HEK293T (cell line): ENCODE measurements at regions not wholly inside any gene's neighbourhood (a gene's known extent, or its start where the extent isn't known, plus 50 kb on each side); places are given as distances from the start of the nearest gene placed in this dataset.

ENCODE experiments used
- CTCF ChIA-PET: fragments of 350-600 bp; formaldehyde crosslinking; extraction: SDS; loops from one replicate; lab custom pipeline; 2021; ENCODE audit warnings: antibody characterized with exemption, inconsistent platforms; lab: Yijun Ruan, JAX
- POLR2A ChIA-PET: fragments of 350-600 bp; formaldehyde crosslinking; extraction: SDS; loops from one replicate; lab custom pipeline; 2020; ENCODE audit warnings: antibody characterized with exemption, inconsistent platforms; lab: Yijun Ruan, JAX
- DNase-seq: peaks from one replicate; pipeline ENCODE4 v3.0.0; 2012; ENCODE audit warnings: mixed read lengths; ENCODE audit errors: extremely low spot score
- ARNT ChIP-seq: fragments of 450-650 bp; IDR thresholded peaks from 2 replicates; pipeline ENCODE4 v1.6.1; 2017; ENCODE audit warnings: mild to moderate bottlenecking
- BHLHE40 ChIP-seq: fragments of 450-650 bp; IDR thresholded peaks from 2 replicates; pipeline ENCODE4 v1.6.1; 2016; ENCODE audit warnings: mild to moderate bottlenecking, moderate library complexity, borderline replicate concordance
- CTBP1 ChIP-seq: fragments of 450-650 bp; IDR thresholded peaks from 2 replicates; pipeline ENCODE4 v1.6.1; 2016; ENCODE audit warnings: borderline replicate concordance
- ELF4 ChIP-seq: fragments of 450-650 bp; IDR thresholded peaks from 2 replicates; pipeline ENCODE4 v1.6.1; 2017; ENCODE audit warnings: antibody characterized with exemption
- FOXA1 ChIP-seq: fragments of 450-650 bp; IDR thresholded peaks from 2 replicates; pipeline ENCODE4 v1.6.1; 2016; ENCODE audit warnings: mild to moderate bottlenecking
- FOXK2 ChIP-seq: fragments of 450-650 bp; IDR thresholded peaks from 2 replicates; pipeline ENCODE4 v1.6.1; 2016; ENCODE audit warnings: mild to moderate bottlenecking
- FOXM1 ChIP-seq: fragments of 450-650 bp; IDR thresholded peaks from 2 replicates; pipeline ENCODE4 v1.6.1; 2017; ENCODE audit warnings: mild to moderate bottlenecking, borderline replicate concordance
- HDGF ChIP-seq: fragments of 450-650 bp; IDR thresholded peaks from 2 replicates; pipeline ENCODE4 v1.6.1; 2017; ENCODE audit warnings: antibody characterized with exemption, borderline replicate concordance
- L3MBTL2 ChIP-seq: fragments of 450-650 bp; conservative IDR thresholded peaks from 2 replicates; pipeline ENCODE4 v1.6.1; 2016; ENCODE audit warnings: mild to moderate bottlenecking
- LEF1 ChIP-seq: fragments of 450-650 bp; IDR thresholded peaks from 2 replicates; pipeline ENCODE4 v1.6.1; 2017; ENCODE audit warnings: mild to moderate bottlenecking, borderline replicate concordance
- NFRKB ChIP-seq: fragments of 450-650 bp; IDR thresholded peaks from 2 replicates; pipeline ENCODE4 v1.6.1; 2016; ENCODE audit warnings: mild to moderate bottlenecking, moderate library complexity
- PKNOX1 ChIP-seq: fragments of 450-650 bp; IDR thresholded peaks from 2 replicates; pipeline ENCODE4 v1.6.1; 2016
- SP1 ChIP-seq: fragments of 450-650 bp; IDR thresholded peaks from 2 replicates; pipeline ENCODE4 v1.6.1; 2017
- SUZ12 ChIP-seq: fragments of 450-650 bp; IDR thresholded peaks from 2 replicates; pipeline ENCODE4 v1.6.1; 2016; ENCODE audit warnings: mild to moderate bottlenecking
- TARDBP ChIP-seq: fragments of 450-650 bp; IDR thresholded peaks from 2 replicates; pipeline ENCODE4 v1.6.1; 2016
- ZNF384 ChIP-seq: fragments of 450-650 bp; IDR thresholded peaks from 2 replicates; pipeline ENCODE4 v1.6.1; 2016

GRCh38 chr5:29822521-29822920 is 1371.0 kb upstream of the CDH6 start:
- TF ChIP-seq ELF4 (no peak), LEF1 (no peak), SUZ12 (no peak)
- POLR2A ChIA-PET = no interaction called here
- DNase-seq = no peak
- CTCF ChIA-PET = no interaction called here

GRCh38 chr5:29811914-29812679 is 1381.4 kb upstream of the CDH6 start:
- no peak for TF ChIP-seq PKNOX1
- TF ChIP-seq L3MBTL2 = no peak
- no peak for TF ChIP-seq TARDBP
- CTCF ChIA-PET = no interaction called here
- POLR2A ChIA-PET = no interaction called here
- DNase-seq = no peak

GRCh38 chr5:29805804-29806203 is 1387.7 kb upstream of the CDH6 start:
- ChIA-PET CTCF (no interaction called here), POLR2A (no interaction called here)
- TF ChIP-seq LEF1 (no peak), SP1 (no peak), ZNF384 (no peak), FOXK2 (no peak), TARDBP (no peak), NFRKB (no peak), ELF4 (no peak), PKNOX1 (no peak), FOXM1 (no peak), BHLHE40 (no peak), CTBP1 (no peak), FOXA1 (no peak), HDGF (no peak), ARNT (no peak), SUZ12 (no peak), L3MBTL2 (no peak)
- DNase-seq = no peak

GRCh38 chr5:29800752-29801151 is 1392.7 kb upstream of the CDH6 start:
- CTCF ChIA-PET = no interaction called here
- POLR2A ChIA-PET = no interaction called here
- TF ChIP-seq ZNF384 (no peak), FOXM1 (no peak), BHLHE40 (no peak), FOXA1 (no peak), HDGF (no peak), SUZ12 (no peak), PKNOX1 (no peak), FOXK2 (no peak), TARDBP (no peak), ARNT (no peak), LEF1 (no peak), L3MBTL2 (no peak), CTBP1 (no peak)
- DNase-seq = no peak

GRCh38 chr5:29796013-29796412 is 1397.5 kb upstream of the CDH6 start:
- DNase-seq = no peak
- TF ChIP-seq PKNOX1 = no peak
- no peak for TF ChIP-seq ZNF384
- no peak for TF ChIP-seq CTBP1
- ChIA-PET POLR2A (no interaction called here), CTCF (no interaction called here)

GRCh38 chr5:29795096-29795652 is 1398.3 kb upstream of the CDH6 start:
- CTCF ChIA-PET = no interaction called here

More at GRCh38 chr5:29795096-29795652, 1398.3 kb upstream of the CDH6 start:
- no peak for DNase-seq
- POLR2A ChIA-PET = no interaction called here
- TF ChIP-seq SUZ12 (no peak), ARNT (no peak), L3MBTL2 (no peak), LEF1 (no peak), PKNOX1 (no peak), TARDBP (no peak), BHLHE40 (no peak), CTBP1 (no peak), NFRKB (no peak), FOXM1 (no peak), SP1 (no peak), FOXA1 (no peak), ZNF384 (no peak), FOXK2 (no peak), ELF4 (no peak), HDGF (no peak)
